ENCODE measurements at regions not wholly inside any gene's neighbourhood (a gene's known extent, or its start where the extent isn't known, plus 50 kb on each side); places are given as distances from the start of the nearest gene placed in this dataset.

- intact Hi-C loops (cut with micrococcal nuclease) = no loop called here
- no peak for TF ChIP-seq EZH2 (IDR thresholded peaks at IDR 0.05; ENCODE audit: borderline replicate concordance, insufficient read depth, low read depth, low read length, poor library complexity, severe bottlenecking)
- no peak for TF ChIP-seq CTCF (IDR thresholded peaks at IDR 0.05)
- H3K79me2 ChIP-seq (ENCODE audit: control insufficient read depth, insufficient read depth, low read length) = no peaks in the 10 kb centered on the region
- ATAC-seq (ENCODE audit: low read depth) (no peak), DNase-seq (no peak)
- H3K4me2 ChIP-seq (replicated peaks; ENCODE audit: low read depth, low read length, poor library complexity, severe bottlenecking) = no peak overlapping the region
- POLR2A ChIA-PET = no interaction called here
- H3K36me3 ChIP-seq (replicated peaks in 1 of 2; ENCODE audit: control extremely low read depth in 1 of 2, control insufficient read depth in 1 of 2, extremely low read depth in 1 of 2, insufficient read depth in 2 of 2, low read length in 1 of 2) = no peaks in the 10 kb centered on the region
- peaks cover 0 to 4% (median 0%) of the 10 kb centered on the region in 3 donors for H3K9me3 ChIP-seq (ENCODE audit: control extremely low read depth in 1 of 3, control insufficient read depth in 2 of 3, insufficient read depth in 1 of 3, low read length in 2 of 3)
- Mint-ChIP-seq H3K27me3 (peaks cover 20% of the 10 kb centered on the region), H3K9me3 (ENCODE audit: insufficient read depth) (peaks cover 5% of the 10 kb centered on the region), H3K4me3 (no peak overlapping the region), H3K4me1 (peaks cover 16% of the 10 kb centered on the region), H3K27ac (no peak overlapping the region)
- H2AFZ ChIP-seq (ENCODE audit: insufficient read depth, low read depth, low read length, poor library complexity, severe bottlenecking) = no peak overlapping the region
- no CpG with 5 or more reads among the region's 9 CpGs for WGBS (ENCODE audit: insufficient coverage)
- H3K4me3 ChIP-seq (ENCODE audit: control extremely low read depth in 1 of 5, extremely low read depth in 1 of 5, insufficient read depth in 1 of 5, low read depth in 2 of 5, low read length in 4 of 5) = no peak overlapping the region
- no peak overlapping the region for H3K27ac ChIP-seq (ENCODE audit: low read length in 2 of 2)
- H3K9ac ChIP-seq (ENCODE audit: low read length) = no peak overlapping the region
- H3K27me3 ChIP-seq (replicated peaks in 1 of 4; ENCODE audit: control extremely low read depth in 1 of 4, control insufficient read depth in 3 of 4, insufficient read depth in 4 of 4, low read length in 3 of 4) = peaks cover 0 to 9% (median 0%) of the 10 kb centered on the region in 4 experiments
- H4K20me1 ChIP-seq (ENCODE audit: control insufficient read depth, insufficient read depth, low read length, poor library complexity, severe bottlenecking) = no peaks in the 10 kb centered on the region
- H3K4me1 ChIP-seq (ENCODE audit: control insufficient read depth in 2 of 2, insufficient read depth in 2 of 2, low read length in 2 of 2) = peaks cover 17 to 20% of the 10 kb centered on the region in 2 donors
- CTCF ChIA-PET = interaction anchor here (1.5 to 7.9 kb wide), 2 partner anchors 114 to 278 kb away, joined by 5 to 153 read pairs; no protein-coding TSS in a partner anchor
Measured at GRCh38 chr17:73706858-73707257, 62.6 kb upstream of the SDK2 start.

GRCh38 chr17:73707358-73707757 lies 63.1 kb upstream of the SDK2 start:
- Mint-ChIP-seq H3K4me3 (no peak overlapping the region), H3K27ac (no peak overlapping the region), H3K27me3 (peaks cover 18% of the 10 kb centered on the region), H3K9me3 (ENCODE audit: insufficient read depth) (peaks cover 5% of the 10 kb centered on the region), H3K4me1 (peaks cover 20% of the 10 kb centered on the region)
- 86% methylated on average over 2 of the region's 4 CpGs for WGBS (ENCODE audit: insufficient coverage)
- Histone ChIP-seq H3K4me1 (ENCODE audit: control insufficient read depth in 2 of 2, insufficient read depth in 2 of 2, low read length in 2 of 2) (peaks cover 19 to 25% of the 10 kb centered on the region in 2 donors), H3K9ac (ENCODE audit: low read length) (no peak overlapping the region), H2AFZ (ENCODE audit: insufficient read depth, low read depth, low read length, poor library complexity, severe bottlenecking) (no peak overlapping the region), H3K4me3 (ENCODE audit: control extremely low read depth in 1 of 5, extremely low read depth in 1 of 5, insufficient read depth in 1 of 5, low read depth in 2 of 5, low read length in 4 of 5) (no peak overlapping the region), H3K27ac (ENCODE audit: low read length in 2 of 2) (no peak overlapping the region), H3K4me2 (replicated peaks; ENCODE audit: low read depth, low read length, poor library complexity, severe bottlenecking) (no peak overlapping the region), H3K79me2 (ENCODE audit: control insufficient read depth, insufficient read depth, low read length) (no peaks in the 10 kb centered on the region), H3K36me3 (replicated peaks in 1 of 2; ENCODE audit: control extremely low read depth in 1 of 2, control insufficient read depth in 1 of 2, extremely low read depth in 1 of 2, insufficient read depth in 2 of 2, low read length in 1 of 2) (no peaks in the 10 kb centered on the region), H4K20me1 (ENCODE audit: control insufficient read depth, insufficient read depth, low read length, poor library complexity, severe bottlenecking) (no peaks in the 10 kb centered on the region), H3K9me3 (ENCODE audit: control extremely low read depth in 1 of 3, control insufficient read depth in 2 of 3, insufficient read depth in 1 of 3, low read length in 2 of 3) (peaks cover 0 to 4% (median 0%) of the 10 kb centered on the region in 3 donors), H3K27me3 (replicated peaks in 1 of 4; ENCODE audit: control extremely low read depth in 1 of 4, control insufficient read depth in 3 of 4, insufficient read depth in 4 of 4, low read length in 3 of 4) (peaks cover 0 to 9% (median 1%) of the 10 kb centered on the region in 4 experiments)
- no peak for DNase-seq
- TF ChIP-seq CTCF (IDR thresholded peaks at IDR 0.05) (no peak), EZH2 (IDR thresholded peaks at IDR 0.05; ENCODE audit: borderline replicate concordance, insufficient read depth, low read depth, low read length, poor library complexity, severe bottlenecking) (no peak)
- intact Hi-C loops (cut with micrococcal nuclease) = no loop called here
- ATAC-seq (ENCODE audit: low read depth) = no peak
- POLR2A ChIA-PET = no interaction called here
- CTCF ChIA-PET = interaction anchor here (1.1 to 7.9 kb wide), 3 partner anchors 114 to 281 kb away, joined by 4 to 153 read pairs (median 5); no protein-coding TSS in a partner anchor

Data from B cell (primary cell).